PC-3 (cell line): ENCODE measurements at regions not wholly inside any gene's neighbourhood (a gene's known extent, or its start where the extent isn't known, plus 50 kb on each side); places are given as distances from the start of the nearest gene placed in this dataset.

Experiments used
- ATAC-seq: fragments of 200-7000 bp; cut with Tn5 transposase; 2 replicates; pipeline ENCODE4 v1.9.1; 2020; ENCODE audit warnings: mild to moderate bottlenecking, moderate library complexity
- BruUV-seq: library from RNA; stranded (reverse); fragments of 400-500 nt; replicated peaks from 2 replicates; lab custom pipeline; 2021; lab: Mats Ljungman, UMichigan
- CTCF ChIA-PET: fragments of 300-600 bp; sonication (Branson Sonifier 250); formaldehyde crosslinking; loops from one replicate; lab custom pipeline; 2022; ENCODE audit warnings: antibody characterized with exemption; lab: Charles Lee
- POLR2A ChIA-PET: fragments of 300-600 bp; sonication (Branson Sonifier 250); formaldehyde crosslinking; loops from one replicate; lab custom pipeline; 2022; ENCODE audit warnings: antibody characterized with exemption; ENCODE audit not compliant: unreplicated experiment; lab: Charles Lee
- DNase-seq: peaks from one replicate; pipeline ENCODE4 v3.0.0-alpha.2; 2015
- H2AFZ ChIP-seq: fragments of 300-600 bp; sonication (generic); 2 replicates; pipeline ENCODE4 v1.6.0; 2016; ENCODE audit warnings: antibody characterized with exemption, low read length
- H3F3A ChIP-seq: fragments of 300-600 bp; sonication (generic); one replicate; pipeline ENCODE4 v1.6.0; 2017; ENCODE audit warnings: antibody characterized with exemption, low read length, control low read depth, mild to moderate bottlenecking; ENCODE audit not compliant: unreplicated experiment
- H3K27ac ChIP-seq: fragments of 300-600 bp; sonication (generic); 2 replicates; pipeline ENCODE4 v1.5.1; 2016; ENCODE audit warnings: mild to moderate bottlenecking, low read length
- H3K27me3 ChIP-seq: fragments of 300-600 bp; sonication (generic); 2 replicates; pipeline ENCODE4 v1.6.1; 2016; ENCODE audit warnings: low read length, mixed read lengths
- H3K36me3 ChIP-seq: fragments of 300-600 bp; sonication (generic); 2 replicates; pipeline ENCODE4 v1.6.1; 2016; ENCODE audit warnings: low read depth, mixed run types, low read length, mixed read lengths
- H3K4me1 ChIP-seq: fragments of 300-600 bp; sonication (generic); 2 replicates; pipeline ENCODE4 v1.5.1; 2016; ENCODE audit warnings: low read length; ENCODE audit not compliant: insufficient read depth
- H3K4me2 ChIP-seq: fragments of 300-600 bp; sonication (generic); 2 replicates; pipeline ENCODE4 v1.6.0; 2016; ENCODE audit warnings: low read length
- H3K4me3 ChIP-seq: fragments of 300-600 bp; sonication (generic); 2 replicates; pipeline ENCODE4 v1.5.1; 2016; ENCODE audit warnings: mild to moderate bottlenecking, low read length, mixed read lengths
- H3K79me2 ChIP-seq: fragments of 300-600 bp; sonication (generic); 2 replicates; pipeline ENCODE4 v1.6.1; 2017; ENCODE audit warnings: low read length, mixed read lengths
- H3K9ac ChIP-seq: fragments of 300-600 bp; sonication (generic); 2 replicates; pipeline ENCODE4 v1.6.0; 2016; ENCODE audit warnings: mild to moderate bottlenecking, low read length
- H3K9me2 ChIP-seq: fragments of 300-600 bp; sonication (generic); replicated peaks from 2 replicates; pipeline ENCODE4 v1.6.1; 2016; ENCODE audit warnings: mixed run types, low read length, mixed read lengths
- H3K9me3 ChIP-seq: fragments of 300-600 bp; sonication (generic); 2 replicates; pipeline ENCODE4 v1.6.1; 2016; ENCODE audit warnings: low read length, mixed read lengths
- H4K20me1 ChIP-seq: fragments of 300-600 bp; sonication (generic); 2 replicates; pipeline ENCODE4 v1.6.1; 2016; ENCODE audit warnings: low read length, mixed read lengths
- EZH2 ChIP-seq: fragments of 300-600 bp; sonication (generic); IDR thresholded peaks from one replicate; pipeline ENCODE4 v1.6.1; 2017; ENCODE audit warnings: antibody characterized with exemption, mild to moderate bottlenecking, low read length; ENCODE audit not compliant: unreplicated experiment
- EZH2phosphoT487 ChIP-seq: fragments of 300-600 bp; sonication (generic); IDR thresholded peaks from 2 replicates; pipeline ENCODE4 v1.6.1; 2018; ENCODE audit warnings: mild to moderate bottlenecking, antibody characterized with exemption, low read length, borderline replicate concordance
- intact Hi-C: fragments of 100-400 bp; cut with micrococcal nuclease; formaldehyde crosslinking; loops from 2 replicates; pipeline ENCODE4 v1.9.0; 2023
- TF ChIP-seq, protein P1 (sequence below): fragments of 300-600 bp; sonication (generic); conservative IDR thresholded peaks from 2 replicates; pipeline ENCODE4 v1.5.1; 2017; ENCODE audit warnings: antibody characterized with exemption, low read depth, mild to moderate bottlenecking, low read length

GRCh38 chr4:18113710-18114331, 92.3 kb upstream of the LCORL start:
- no peaks in the 10 kb centered on the region for H3K9me3 ChIP-seq
- H2AFZ ChIP-seq: no peak overlapping the region
- no peaks in the 10 kb centered on the region for H3K36me3 ChIP-seq
- H3K4me3 ChIP-seq: no peak overlapping the region
- no peaks in the 10 kb centered on the region for H3K79me2 ChIP-seq
- CTCF ChIA-PET: no interaction called here
- BruUV-seq: no TSS peak
- H3K27ac ChIP-seq: no peak overlapping the region
- no peak overlapping the region for H3K9ac ChIP-seq
- ATAC-seq (no peak), DNase-seq (no peak)
- H4K20me1 ChIP-seq: no peaks in the 10 kb centered on the region
- no peak overlapping the region for H3K4me2 ChIP-seq
- no peaks in the 10 kb centered on the region for H3K4me1 ChIP-seq
- POLR2A ChIA-PET: no interaction called here
- TF ChIP-seq EZH2phosphoT487 (no peak), EZH2 (no peak)
- TF ChIP-seq, protein P1, sequence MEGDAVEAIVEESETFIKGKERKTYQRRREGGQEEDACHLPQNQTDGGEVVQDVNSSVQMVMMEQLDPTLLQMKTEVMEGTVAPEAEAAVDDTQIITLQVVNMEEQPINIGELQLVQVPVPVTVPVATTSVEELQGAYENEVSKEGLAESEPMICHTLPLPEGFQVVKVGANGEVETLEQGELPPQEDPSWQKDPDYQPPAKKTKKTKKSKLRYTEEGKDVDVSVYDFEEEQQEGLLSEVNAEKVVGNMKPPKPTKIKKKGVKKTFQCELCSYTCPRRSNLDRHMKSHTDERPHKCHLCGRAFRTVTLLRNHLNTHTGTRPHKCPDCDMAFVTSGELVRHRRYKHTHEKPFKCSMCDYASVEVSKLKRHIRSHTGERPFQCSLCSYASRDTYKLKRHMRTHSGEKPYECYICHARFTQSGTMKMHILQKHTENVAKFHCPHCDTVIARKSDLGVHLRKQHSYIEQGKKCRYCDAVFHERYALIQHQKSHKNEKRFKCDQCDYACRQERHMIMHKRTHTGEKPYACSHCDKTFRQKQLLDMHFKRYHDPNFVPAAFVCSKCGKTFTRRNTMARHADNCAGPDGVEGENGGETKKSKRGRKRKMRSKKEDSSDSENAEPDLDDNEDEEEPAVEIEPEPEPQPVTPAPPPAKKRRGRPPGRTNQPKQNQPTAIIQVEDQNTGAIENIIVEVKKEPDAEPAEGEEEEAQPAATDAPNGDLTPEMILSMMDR: no peak
- no peaks in the 10 kb centered on the region for H3K9me2 ChIP-seq
- H3F3A ChIP-seq: no peaks in the 10 kb centered on the region
- peaks cover 32% of the 10 kb centered on the region; the same call in 1 of the 2 replicates for H3K27me3 ChIP-seq
- intact Hi-C loops: no loop called here

DNA sequence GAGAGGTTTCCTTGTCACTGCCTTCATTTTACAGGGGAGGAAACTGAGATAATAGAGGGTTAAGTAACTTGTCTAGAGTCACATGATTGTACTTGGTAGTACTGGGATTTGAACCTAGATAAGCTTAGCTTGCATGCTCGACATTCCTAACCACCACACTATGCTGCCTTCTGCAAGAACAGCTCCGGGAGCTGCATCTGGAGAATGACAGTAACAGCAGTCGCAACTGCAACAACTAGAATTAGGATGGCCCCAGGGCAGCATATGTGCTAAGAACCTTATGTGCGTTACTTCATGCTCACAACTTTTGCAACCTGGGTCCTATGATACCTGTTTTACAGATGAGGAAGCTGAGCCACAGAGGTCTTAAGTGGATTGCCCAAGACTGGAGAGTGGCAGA, 89.5 kb upstream of the LCORL start:
- TF ChIP-seq EZH2 (no peak), EZH2phosphoT487 (no peak)
- TF ChIP-seq, protein P1: no peak
- no peak overlapping the region for H3K9ac ChIP-seq
- ChIA-PET CTCF (no interaction called here), POLR2A (no interaction called here)
- H3K4me3 ChIP-seq: no peak overlapping the region
- H3K79me2 ChIP-seq: no peaks in the 10 kb centered on the region
- BruUV-seq: no TSS peak
- no peak overlapping the region for H3K27ac ChIP-seq
- H3K4me1 ChIP-seq: no peaks in the 10 kb centered on the region
- peaks cover 27% of the 10 kb centered on the region; the same call in 1 of the 2 replicates for H3K27me3 ChIP-seq
- no peaks in the 10 kb centered on the region for H3K9me2 ChIP-seq
- no peaks in the 10 kb centered on the region for H4K20me1 ChIP-seq
- no peak overlapping the region for H2AFZ ChIP-seq
- no peaks in the 10 kb centered on the region for H3K36me3 ChIP-seq
- ATAC-seq (no peak), DNase-seq (no peak)
- H3F3A ChIP-seq: no peaks in the 10 kb centered on the region
- H3K4me2 ChIP-seq: no peak overlapping the region
- intact Hi-C loops: no loop called here
- H3K9me3 ChIP-seq: no peaks in the 10 kb centered on the region

GRCh38 chr4:18110099-18110498, 88.5 kb upstream of the LCORL start:
- no peaks in the 10 kb centered on the region for H3K9me2 ChIP-seq
- H3K4me2 ChIP-seq: no peak overlapping the region
- no peak overlapping the region for H2AFZ ChIP-seq
- no TSS peak for BruUV-seq
- no peak for DNase-seq
- H4K20me1 ChIP-seq: no peaks in the 10 kb centered on the region
- no peaks in the 10 kb centered on the region for H3F3A ChIP-seq
- ChIA-PET POLR2A (interaction anchor here (0.7 kb wide), 1 partner anchor 908 kb away, joined by 3 read pairs; no protein-coding TSS in a partner anchor), CTCF (no interaction called here)
- H3K79me2 ChIP-seq: no peaks in the 10 kb centered on the region
- no peak overlapping the region for H3K27ac ChIP-seq
- TF ChIP-seq EZH2 (no peak), EZH2phosphoT487 (no peak)
- TF ChIP-seq, protein P1: no peak
- no peaks in the 10 kb centered on the region for H3K36me3 ChIP-seq
- no peak overlapping the region for H3K4me3 ChIP-seq
- ATAC-seq: no peak
- peaks cover 27% of the 10 kb centered on the region; the same call in 1 of the 2 replicates for H3K27me3 ChIP-seq
- no peaks in the 10 kb centered on the region for H3K9me3 ChIP-seq
- peaks cover 4% of the 10 kb centered on the region; the same call in 1 of the 2 replicates for H3K4me1 ChIP-seq
- intact Hi-C loops: no loop called here
- H3K9ac ChIP-seq: no peak overlapping the region
